A549 (cell line): ENCODE measurements at regions not wholly inside any gene's neighbourhood (a gene's known extent, or its start where the extent isn't known, plus 50 kb on each side); places are given as distances from the start of the nearest gene placed in this dataset.

ENCODE experiments used
- ATAC-seq, 2 experiments: fragments of 200-7000 bp in 1 of 2; fragments of >200 bp in 1 of 2; cut with Nextera tagmentation in 1 of 2; cut with Tn5 transposase in 1 of 2; 3 replicates each; pipeline versions ENCODE4 v1.8.0 to v1.9.1; 2018 to 2020; ENCODE audit warnings: mild to moderate bottlenecking in 1 of 2, moderate library complexity in 1 of 2
- CTCF ChIA-PET: fragments of 300-600 bp; sonication (Branson Sonifier 250); formaldehyde crosslinking; extraction: SDS; loops from one replicate; lab custom pipeline; 2021; ENCODE audit warnings: antibody characterized with exemption, inconsistent platforms; lab: Yijun Ruan, JAX
- POLR2A ChIA-PET: fragments of 350-600 bp; formaldehyde crosslinking; extraction: SDS; loops from one replicate; lab custom pipeline; 2021; ENCODE audit warnings: antibody characterized with exemption, inconsistent platforms; lab: Yijun Ruan, JAX
- DNase-seq, 2 experiments: peaks; one replicate each; pipeline versions ENCODE4 v3.0.0 to v3.0.0-alpha.2; 2011 to 2016; ENCODE audit warnings: low read depth in 1 of 2, low spot score in 1 of 2
- FAIRE-seq: peaks from 2 replicates; lab custom pipeline; 2011; peaks lifted over from hg19 to GRCh38; lab: Jason Lieb, UNC
- H3K27ac ChIP-seq, 2 experiments: fragments of >200 bp; sonication (Bioruptor Twin); formaldehyde crosslinking; 3 replicates each; pipeline ENCODE4 v1.5.1; 2016 to 2017
- H3K4me1 ChIP-seq: fragments of >200 bp; sonication (Bioruptor Twin); formaldehyde crosslinking; 3 replicates; pipeline ENCODE4 v1.6.1; 2016
- H3K4me2 ChIP-seq: fragments of >200 bp; sonication (Bioruptor Twin); formaldehyde crosslinking; 3 replicates; pipeline ENCODE4 v1.6.1; 2016
- H3K4me3 ChIP-seq: fragments of >200 bp; sonication (Bioruptor Twin); formaldehyde crosslinking; 3 replicates; pipeline ENCODE4 v1.5.1; 2016
- H3K9me3 ChIP-seq: fragments of >200 bp; sonication (Bioruptor Twin); formaldehyde crosslinking; 3 replicates; pipeline ENCODE4 v1.6.1; 2016
- ATOH8 ChIP-seq: fragments of 250-450 bp; sonication (Bioruptor Pico); IDR thresholded peaks from 2 replicates; pipeline ENCODE4 v1.5.0; 2020; ENCODE audit warnings: low read depth, mild to moderate bottlenecking, moderate library complexity
- BCL3 ChIP-seq: fragments of >200 bp; sonication (Bioruptor Twin); formaldehyde crosslinking; IDR thresholded peaks from 3 replicates; pipeline ENCODE4 v1.6.1; 2016
- CBX2 ChIP-seq: fragments of 200-600 bp; sonication (generic); IDR thresholded peaks from 2 replicates; pipeline ENCODE4 v1.6.1; 2016; ENCODE audit warnings: low read depth, mild to moderate bottlenecking, borderline replicate concordance
- CHD2 ChIP-seq: fragments of 150-350 bp; IDR thresholded peaks from 2 replicates; pipeline ENCODE4 v1.6.1; 2014; ENCODE audit warnings: low read length; ENCODE audit not compliant: partially characterized antibody
- EHMT2 ChIP-seq: fragments of 200-600 bp; sonication (generic); IDR thresholded peaks from 2 replicates; pipeline ENCODE4 v1.6.1; 2016; ENCODE audit warnings: antibody characterized with exemption, low read depth, mild to moderate bottlenecking, moderate library complexity
- ELK1 ChIP-seq: fragments of 150-350 bp; IDR thresholded peaks from 2 replicates; pipeline ENCODE4 v1.6.1; 2014; ENCODE audit warnings: low read depth, mild to moderate bottlenecking, low read length
- HMGXB4 ChIP-seq: fragments of 250-450 bp; sonication (Bioruptor Pico); IDR thresholded peaks from 2 replicates; pipeline ENCODE4 v1.5.0; 2021; ENCODE audit warnings: mild to moderate bottlenecking, moderate library complexity, borderline replicate concordance
- HOXB13 ChIP-seq: fragments of 250-450 bp; sonication (Bioruptor Pico); IDR thresholded peaks from 2 replicates; pipeline ENCODE4 v1.5.0; 2020; ENCODE audit warnings: low read depth, mild to moderate bottlenecking, moderate library complexity
- JUNB ChIP-seq: fragments of >200 bp; sonication (Bioruptor Twin); formaldehyde crosslinking; IDR thresholded peaks from 2 replicates; pipeline ENCODE4 v1.6.1; 2016
- MAFK ChIP-seq: fragments of 450-650 bp; IDR thresholded peaks from 2 replicates; pipeline ENCODE4 v1.6.1; 2014; ENCODE audit not compliant: partially characterized antibody
- MAX ChIP-seq: IDR thresholded peaks from 2 replicates; pipeline ENCODE4 v1.6.1; 2012
- MAZ ChIP-seq: fragments of 150-350 bp; IDR thresholded peaks from 2 replicates; pipeline ENCODE4 v1.6.1; 2014; ENCODE audit warnings: antibody characterized with exemption, low read depth, low read length, borderline replicate concordance
- PHF8 ChIP-seq: fragments of 200-600 bp; sonication (generic); IDR thresholded peaks from 2 replicates; pipeline ENCODE4 v1.6.1; 2016; ENCODE audit warnings: low read depth, mild to moderate bottlenecking, antibody characterized with exemption, moderate library complexity, borderline replicate concordance
- RAD21 ChIP-seq, 2 experiments: fragments of >200 bp in 1 of 2; sonication (Bioruptor Twin) in 1 of 2; formaldehyde crosslinking in 1 of 2; IDR thresholded peaks in 1 of 2; conservative IDR thresholded peaks in 1 of 2; 2 replicates in 1 of 2; 3 replicates in 1 of 2; pipeline ENCODE4 v1.6.1; 2012 to 2018; ENCODE audit warnings: inconsistent platforms in 1 of 2
- RFX5 ChIP-seq: fragments of 450-650 bp; IDR thresholded peaks from 2 replicates; pipeline ENCODE4 v1.7.1; 2014; ENCODE audit warnings: antibody characterized with exemption, mild to moderate bottlenecking, moderate library complexity
- RNF2 ChIP-seq: fragments of 200-600 bp; sonication (generic); IDR thresholded peaks from 2 replicates; pipeline ENCODE4 v1.6.1; 2016; ENCODE audit warnings: low read depth, mild to moderate bottlenecking, antibody characterized with exemption, moderate library complexity, borderline replicate concordance
- SREBF2 ChIP-seq: fragments of 450-650 bp; IDR thresholded peaks from 2 replicates; pipeline ENCODE4 v1.6.1; 2014; ENCODE audit warnings: mild to moderate bottlenecking, moderate library complexity
- TP53 ChIP-seq: fragments of 250-450 bp; sonication (Bioruptor Pico); IDR thresholded peaks from 2 replicates; pipeline ENCODE4 v1.5.0; 2021; ENCODE audit warnings: mild to moderate bottlenecking, moderate library complexity
- ZNF302 ChIP-seq: fragments of 250-450 bp; sonication (Bioruptor Pico); IDR thresholded peaks from 2 replicates; pipeline ENCODE4 v1.9.0; 2021; ENCODE audit warnings: inconsistent platforms, mild to moderate bottlenecking, moderate library complexity
- ZSCAN20 ChIP-seq: fragments of 250-450 bp; sonication (Bioruptor Pico); IDR thresholded peaks from 2 replicates; pipeline ENCODE4 v1.8.0; 2022; ENCODE audit warnings: mild to moderate bottlenecking, moderate library complexity
- WGBS: methylation state at CpG from one replicate; pipeline ENCODE4 v1.1.6; 2017; ENCODE audit errors: missing lambda C conversion rate; 5-methylcytosine and 5-hydroxymethylcytosine counted together

- peak; percentile 61 for TF ChIP-seq MAFK
- TF ChIP-seq ZSCAN20: no peak
- Histone ChIP-seq H3K4me1 (peaks cover 20% of the 10 kb centered on the region), H3K9me3 (no peaks in the 10 kb centered on the region), H3K4me3 (no peak overlapping the region), H3K4me2 (no peak overlapping the region), H3K27ac (no peak overlapping the region)
- ATAC-seq: no peak
- WGBS: 20% methylated on average over 1 of the region's 1 CpG
- no peak for DNase-seq
- no peak for FAIRE-seq
- POLR2A ChIA-PET: no interaction called here
- CTCF ChIA-PET: no interaction called here
These were observed 130.2 kb upstream of the CCN2 start for GRCh38 chr6:132081338-132081737.

GRCh38 chr6:132079286-132079685, 128.1 kb upstream of the CCN2 start:
- Histone ChIP-seq H3K4me3 (no peak overlapping the region), H3K4me2 (no peak overlapping the region), H3K27ac (no peak overlapping the region), H3K4me1 (peaks cover 5% of the 10 kb centered on the region; the same call in 1 of the 3 replicates), H3K9me3 (no peaks in the 10 kb centered on the region)
- 81% methylated on average over 5 of the region's 5 CpGs for WGBS
- TF ChIP-seq CHD2 (no peak), HOXB13 (CRISPR knock-in tag) (no peak), RAD21 (conservative IDR thresholded peaks at IDR 0.05 in 1 of 2, IDR thresholded peaks at IDR 0.05 in 1 of 2) (no peak), PHF8 (no peak), CBX2 (no peak), MAX (no peak), MAZ (no peak), TP53 (no peak), ZNF302 (CRISPR knock-in tag) (no peak)
- ATAC-seq (no peak), DNase-seq (no peak), FAIRE-seq (no peak)
- ChIA-PET CTCF (no interaction called here), POLR2A (no interaction called here)

GRCh38 chr6:132076452-132076851, 125.3 kb upstream of the CCN2 start:
- ChIA-PET CTCF (no interaction called here), POLR2A (interaction anchor here (0.6 kb wide), 1 partner anchor 745 kb away, joined by 5 read pairs; no protein-coding TSS in a partner anchor)
- Histone ChIP-seq H3K9me3 (no peaks in the 10 kb centered on the region), H3K27ac (no peak overlapping the region), H3K4me3 (no peak overlapping the region), H3K4me1 (no peaks in the 10 kb centered on the region), H3K4me2 (no peak overlapping the region)
- DNase-seq: no peak
- FAIRE-seq: no peak
- TF ChIP-seq CHD2 (no peak), BCL3 (no peak), HMGXB4 (CRISPR knock-in tag) (no peak), JUNB (no peak), RNF2 (no peak)
- 95% methylated on average over 3 of the region's 3 CpGs for WGBS
- ATAC-seq: no peak

GRCh38 chr6:132072831-132073230, 121.7 kb upstream of the CCN2 start:
- no peak overlapping the region for H3K4me2 ChIP-seq
- no peak for FAIRE-seq
- DNase-seq: no peak
- no peak overlapping the region for H3K27ac ChIP-seq
- H3K9me3 ChIP-seq: no peaks in the 10 kb centered on the region
- no peak overlapping the region for H3K4me3 ChIP-seq
- TF ChIP-seq ELK1: no peak
- TF ChIP-seq SREBF2: no peak
- no peak for TF ChIP-seq ATOH8 (CRISPR knock-in tag)
- no peak for TF ChIP-seq EHMT2
- no peak for TF ChIP-seq RFX5
- no peaks in the 10 kb centered on the region for H3K4me1 ChIP-seq
- ChIA-PET CTCF (no interaction called here), POLR2A (no interaction called here)
- WGBS: 14% methylated on average over 1 of the region's 1 CpG
- ATAC-seq: no peak
